H1 (cell line): ENCODE measurements at regions not wholly inside any gene's neighbourhood (a gene's known extent, or its start where the extent isn't known, plus 50 kb on each side); places are given as distances from the start of the nearest gene placed in this dataset.

Experiments
- CTCF ChIA-PET: fragments of 300-600 bp; sonication (Branson Sonifier 250); formaldehyde crosslinking; loops from one replicate; lab custom pipeline; 2021; ENCODE audit not compliant: partially characterized antibody; lab: Charles Lee
- POLR2A ChIA-PET: fragments of 300-600 bp; sonication (Branson Sonifier 250); formaldehyde crosslinking; loops from one replicate; lab custom pipeline; 2021; ENCODE audit warnings: inconsistent platforms; ENCODE audit not compliant: partially characterized antibody; lab: Charles Lee
- DNase-seq, 2 experiments: peaks; one replicate each; pipeline versions ENCODE4 v3.0.0 to v3.0.0-alpha.2; 2010 to 2022; ENCODE audit warnings: low spot score in 2 of 2, low read depth in 1 of 2, mixed read lengths in 1 of 2
- FAIRE-seq: peaks from 2 replicates; lab custom pipeline; 2011; peaks lifted over from hg19 to GRCh38; lab: Jason Lieb, UNC
- H2AFZ ChIP-seq: 2 replicates; pipeline ENCODE4 v1.8.1; 2012; ENCODE audit warnings: low read length, inconsistent platforms
- H2AK5ac ChIP-seq: 2 replicates; pipeline ENCODE4 v1.6.1; 2013; ENCODE audit warnings: low read depth, low read length
- H2BK120ac ChIP-seq: replicated peaks from 2 replicates; pipeline ENCODE3; 2013; ENCODE audit warnings: low read depth, low read length, inconsistent platforms
- H2BK12ac ChIP-seq: 2 replicates; pipeline ENCODE4 v1.6.1; 2013; ENCODE audit warnings: low read depth, low read length
- H2BK15ac ChIP-seq: 2 replicates; pipeline ENCODE4 v1.6.1; 2013; ENCODE audit warnings: low read length
- H2BK20ac ChIP-seq: 2 replicates; pipeline ENCODE4 v1.6.1; 2013; ENCODE audit warnings: low read length
- H2BK5ac ChIP-seq: 2 replicates; pipeline ENCODE4 v1.6.1; 2013; ENCODE audit warnings: low read depth, low read length
- H3K14ac ChIP-seq: 2 replicates; pipeline ENCODE4 v1.6.1; 2013; ENCODE audit warnings: inconsistent platforms; ENCODE audit not compliant: insufficient read length
- H3K18ac ChIP-seq: 2 replicates; pipeline ENCODE4 v1.6.1; 2013; ENCODE audit warnings: low read length; ENCODE audit errors: extremely low read depth
- H3K23ac ChIP-seq: 2 replicates; pipeline ENCODE4 v1.6.1; 2013; ENCODE audit warnings: inconsistent platforms; ENCODE audit not compliant: insufficient read length
- H3K23me2 ChIP-seq: 2 replicates; pipeline ENCODE4 v1.6.1; 2013; ENCODE audit warnings: low read depth, low read length
- H3K27ac ChIP-seq: 2 replicates; pipeline ENCODE4 v1.6.1; 2011; ENCODE audit warnings: low read depth, low read length, inconsistent platforms
- H3K27me3 ChIP-seq, 4 experiments: replicated peaks in 1 of 4; 1 replicate in 1 of 4; 2 replicates in 3 of 4; pipeline versions ENCODE4 v1.6.1 to v1.8.1; 2011 to 2013; ENCODE audit warnings: low read length in 3 of 4, mild to moderate bottlenecking in 3 of 4, inconsistent platforms in 2 of 4, mixed read lengths in 2 of 4, moderate library complexity in 1 of 4; ENCODE audit not compliant: control insufficient read depth in 3 of 4, insufficient read depth in 3 of 4; ENCODE audit errors: extremely low read depth in 1 of 4
- H3K36me3 ChIP-seq, 4 experiments: 2 replicates each; pipeline versions ENCODE4 v1.6.1 to v1.8.1; 2011 to 2013; ENCODE audit warnings: mild to moderate bottlenecking in 4 of 4, low read length in 3 of 4, moderate library complexity in 2 of 4, control low read depth in 1 of 4, inconsistent platforms in 1 of 4; ENCODE audit not compliant: insufficient read depth in 4 of 4, control insufficient read depth in 2 of 4
- H3K4ac ChIP-seq: replicated peaks from 2 replicates; pipeline ENCODE3; 2013; ENCODE audit warnings: low read length, low read depth, mixed read lengths, inconsistent platforms; ENCODE audit not compliant: insufficient read length
- H3K4me1 ChIP-seq, 4 experiments: replicated peaks in 1 of 4; 1 replicate in 1 of 4; 2 replicates in 3 of 4; pipeline versions ENCODE4 v1.6.1 to v1.8.1; 2011 to 2013; ENCODE audit warnings: low read length in 3 of 4, inconsistent platforms in 2 of 4, mixed read lengths in 1 of 4; ENCODE audit not compliant: insufficient read depth in 4 of 4, control insufficient read depth in 3 of 4
- H3K4me2 ChIP-seq, 2 experiments: 2 replicates each; pipeline versions ENCODE4 v1.6.1 to v1.8.1; 2011 to 2013; ENCODE audit warnings: low read depth in 2 of 2, low read length in 2 of 2, control low read depth in 1 of 2, inconsistent platforms in 1 of 2, mild to moderate bottlenecking in 1 of 2; ENCODE audit not compliant: insufficient read depth in 1 of 2
- H3K4me3 ChIP-seq, 4 experiments: fragments of 200-600, 300-600 bp in 1 of 4; sonication (generic), shearing (Covaris generic), sonication (Bioruptor Twin) in 1 of 4; 2 replicates each; pipeline versions ENCODE4 v1.5.1 to v1.8.1; 2011 to 2016; ENCODE audit warnings: low read length in 4 of 4, low read depth in 3 of 4, control low read depth in 2 of 4, inconsistent platforms in 2 of 4, mild to moderate bottlenecking in 2 of 4, mixed read lengths in 1 of 4, moderate library complexity in 1 of 4; ENCODE audit not compliant: insufficient read depth in 2 of 4; ENCODE audit errors: extremely low read depth in 1 of 4
- H3K56ac ChIP-seq: replicated peaks from 2 replicates; pipeline ENCODE3; 2013; ENCODE audit warnings: low read depth, mild to moderate bottlenecking, mixed read lengths, low read length, inconsistent platforms; ENCODE audit not compliant: insufficient read length
- H3K79me1 ChIP-seq: 2 replicates; pipeline ENCODE4 v1.6.1; 2013; ENCODE audit warnings: low read depth, low read length, control low read depth
- H3K79me2 ChIP-seq, 2 experiments: 2 replicates each; pipeline versions ENCODE4 v1.6.1 to v1.8.1; 2012 to 2013; ENCODE audit warnings: low read length in 2 of 2, mild to moderate bottlenecking in 2 of 2, inconsistent platforms in 1 of 2; ENCODE audit not compliant: insufficient read depth in 2 of 2, control insufficient read depth in 1 of 2
- H3K9ac ChIP-seq, 4 experiments: replicated peaks in 1 of 4; 1 replicate in 1 of 4; 2 replicates in 3 of 4; pipeline versions ENCODE4 v1.6.1 to v1.8.1; 2011 to 2013; ENCODE audit warnings: low read depth in 3 of 4, low read length in 3 of 4, control low read depth in 2 of 4, mild to moderate bottlenecking in 2 of 4, moderate library complexity in 2 of 4, inconsistent platforms in 1 of 4; ENCODE audit errors: extremely low read depth in 1 of 4
- H3K9me3 ChIP-seq, 2 experiments: 2 replicates each; pipeline versions ENCODE4 v1.6.1 to v1.8.1; 2012 to 2013; ENCODE audit warnings: mild to moderate bottlenecking in 2 of 2, moderate library complexity in 2 of 2, control low read depth in 1 of 2, inconsistent platforms in 1 of 2, low read depth in 1 of 2, low read length in 1 of 2, mixed read lengths in 1 of 2; ENCODE audit not compliant: insufficient read depth in 2 of 2
- H4K20me1 ChIP-seq, 2 experiments: replicated peaks in 1 of 2; 2 replicates each; pipeline versions ENCODE3 to v1.8.1; 2011 to 2013; ENCODE audit warnings: inconsistent platforms in 2 of 2, low read length in 2 of 2, mild to moderate bottlenecking in 1 of 2; ENCODE audit not compliant: insufficient read depth in 2 of 2, control insufficient read depth in 1 of 2
- H4K5ac ChIP-seq: 2 replicates; pipeline ENCODE4 v1.6.1; 2013; ENCODE audit warnings: low read length, low read depth, mixed read lengths, inconsistent platforms; ENCODE audit not compliant: insufficient read length
- H4K8ac ChIP-seq: 2 replicates; pipeline ENCODE4 v1.8.0; 2013; ENCODE audit warnings: mild to moderate bottlenecking, moderate library complexity, low read length, inconsistent platforms; ENCODE audit not compliant: insufficient read depth; ENCODE audit errors: extremely low read depth
- H4K91ac ChIP-seq: replicated peaks from 2 replicates; pipeline ENCODE3; 2013; ENCODE audit warnings: low read length, mixed read lengths, inconsistent platforms; ENCODE audit not compliant: insufficient read length
- BRCA1 ChIP-seq: IDR thresholded peaks from 2 replicates; pipeline ENCODE4 v1.6.1; 2012; ENCODE audit warnings: low read depth, low read length, improper control_type of control experiment
- WGBS, 2 experiments: shearing (Covaris generic) in 1 of 2; methylation state at CpG; one replicate each; pipeline versions ENCODE4 v1.1.6 to v1.1.7; 2013 to 2015; ENCODE audit warnings: low lambda C conversion rate in 2 of 2, mixed read lengths in 2 of 2, inconsistent platforms in 1 of 2, low coverage in 1 of 2, missing lambda C conversion rate in 1 of 2; ENCODE audit not compliant: insufficient replicate concordance in 2 of 2, insufficient coverage in 1 of 2, insufficient read length in 1 of 2; ENCODE audit errors: extremely low coverage in 1 of 2, missing lambda C conversion rate in 1 of 2; 5-methylcytosine and 5-hydroxymethylcytosine counted together
- TF ChIP-seq, protein P1 (sequence below): IDR thresholded peaks from 2 replicates; pipeline ENCODE4 v1.6.1; 2012; ENCODE audit warnings: inconsistent platforms

DNA sequence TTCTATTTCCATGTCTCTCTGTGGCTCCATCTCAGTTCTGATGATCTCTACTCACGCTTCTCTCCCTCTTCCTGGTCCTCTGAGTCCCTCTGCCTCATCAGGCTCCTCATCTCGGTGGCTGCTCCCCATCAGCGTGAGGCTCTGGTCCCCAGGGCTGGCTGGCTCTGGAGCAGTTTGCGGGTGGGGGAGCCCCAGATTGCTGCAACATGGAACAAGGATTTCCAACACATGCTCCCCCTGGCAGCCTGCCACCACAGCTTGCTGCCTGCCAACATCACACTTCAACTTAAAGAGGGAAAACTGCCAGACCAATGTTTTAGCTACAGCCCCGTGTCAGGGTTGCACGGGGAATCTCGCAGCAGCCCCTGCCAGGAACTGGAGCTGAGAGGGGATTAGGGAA is 77.2 kb upstream of the NEK6 start:
- H3K18ac ChIP-seq, result no peak overlapping the region; the same call in 1 of the 2 replicates
- H3K4me3 ChIP-seq, result no peak overlapping the region
- CTCF ChIA-PET, result interaction anchor here (1.3 kb wide), 1 partner anchor 10 kb away, joined by 3 read pairs; no protein-coding TSS in a partner anchor
- DNase-seq (no peak), FAIRE-seq (no peak)
- H3K4me2 ChIP-seq, result no peak overlapping the region
- no peak overlapping the region for H2AK5ac ChIP-seq
- no peak overlapping the region for H3K4ac ChIP-seq
- H2BK15ac ChIP-seq, result no peak overlapping the region
- peaks cover 0 to 3% (median 1%) of the 10 kb centered on the region in 4 experiments; a peak in 1 of 7 replicates for H3K4me1 ChIP-seq
- POLR2A ChIA-PET, result no interaction called here
- no peak overlapping the region for H3K23ac ChIP-seq
- no peak overlapping the region for H4K91ac ChIP-seq
- H2BK20ac ChIP-seq, result no peak overlapping the region
- no peak overlapping the region for H2AFZ ChIP-seq
- H3K9me3 ChIP-seq, result no peaks in the 10 kb centered on the region
- H3K23me2 ChIP-seq, result no peaks in the 10 kb centered on the region
- H3K79me1 ChIP-seq, result no peaks in the 10 kb centered on the region
- no peak overlapping the region for H3K9ac ChIP-seq
- H3K56ac ChIP-seq, result no peak overlapping the region
- H3K27ac ChIP-seq, result no peak overlapping the region
- no peaks in the 10 kb centered on the region for H3K79me2 ChIP-seq
- H3K36me3 ChIP-seq, result no peaks in the 10 kb centered on the region
- no peaks in the 10 kb centered on the region for H4K20me1 ChIP-seq
- TF ChIP-seq, protein P1, sequence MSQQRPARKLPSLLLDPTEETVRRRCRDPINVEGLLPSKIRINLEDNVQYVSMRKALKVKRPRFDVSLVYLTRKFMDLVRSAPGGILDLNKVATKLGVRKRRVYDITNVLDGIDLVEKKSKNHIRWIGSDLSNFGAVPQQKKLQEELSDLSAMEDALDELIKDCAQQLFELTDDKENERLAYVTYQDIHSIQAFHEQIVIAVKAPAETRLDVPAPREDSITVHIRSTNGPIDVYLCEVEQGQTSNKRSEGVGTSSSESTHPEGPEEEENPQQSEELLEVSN, result peak; percentile 20; the same call in 1 of the 2 replicates
- no peak for TF ChIP-seq BRCA1
- 80% methylated on average over 6 of the region's 7 CpGs; no CpG with 5 or more reads in 1 of the 2 experiments for WGBS, 2 experiments
- no peak overlapping the region for H2BK5ac ChIP-seq
- H2BK12ac ChIP-seq, result no peak overlapping the region
- no peak overlapping the region for H3K14ac ChIP-seq
- H2BK120ac ChIP-seq, result no peak overlapping the region
- H3K27me3 ChIP-seq, result no peaks in the 10 kb centered on the region
- H4K8ac ChIP-seq, result no peak overlapping the region; the same call in 1 of the 2 replicates
- H4K5ac ChIP-seq, result no peak overlapping the region
